ENCODE measurements at regions not wholly inside any gene's neighbourhood (a gene's known extent, or its start where the extent isn't known, plus 50 kb on each side); places are given as distances from the start of the nearest gene placed in this dataset.
A peak's percentile ranks its signal among the peaks of the same experiment; 100 is the strongest.
"Not testable (repeated sequence)": the region's sequence is repeated elsewhere in the genome, so short reads cannot be mapped to it uniquely, and the experiment has no call there.

GRCh38 chr4:152051332-152051731 lies 290.5 kb upstream of the GATB start:
- DNase-seq, result not testable (repeated sequence)

GRCh38 chr4:152050106-152050505 lies 289.3 kb upstream of the GATB start:
- no peak for DNase-seq

- DNase-seq, result no peak
Observed at GRCh38 chr4:152047451-152047850, 286.6 kb upstream of the GATB start.

GRCh38 chr4:152045807-152046571 lies 285.2 kb upstream of the GATB start:
- DNase-seq, result peak; percentile 76

- DNase-seq, result no peak
Observed at GRCh38 chr4:152045449-152045806, 284.6 kb upstream of the GATB start.

GRCh38 chr4:152044331-152045036 lies 283.7 kb upstream of the GATB start:
- peak; percentile 29 for DNase-seq

- DNase-seq, result no peak
Observed at GRCh38 chr4:152041295-152041694, 280.5 kb upstream of the GATB start.

- DNase-seq, result peak; percentile 19
Observed at GRCh38 chr4:152039691-152040090, 278.9 kb upstream of the GATB start.

GRCh38 chr4:152039023-152039481 lies 278.2 kb upstream of the GATB start:
- no peak for DNase-seq

GRCh38 chr4:152038238-152038637 lies 277.4 kb upstream of the GATB start:
- no peak for DNase-seq

GRCh38 chr4:152037435-152037834 lies 276.6 kb upstream of the GATB start:
- DNase-seq, result no peak

GRCh38 chr4:152033621-152034020 lies 272.8 kb upstream of the GATB start:
- no peak for DNase-seq

GRCh38 chr4:152032722-152033131 lies 271.9 kb upstream of the GATB start:
- no peak for DNase-seq

GRCh38 chr4:152029631-152030030 lies 268.8 kb upstream of the GATB start:
- DNase-seq, result no peak

- peak; percentile 20 for DNase-seq
Observed at GRCh38 chr4:152028131-152028530, 267.3 kb upstream of the GATB start.

GRCh38 chr4:152024881-152025280 lies 264.1 kb upstream of the GATB start:
- DNase-seq, result peak; percentile 55

- DNase-seq, result no peak
Observed at GRCh38 chr4:152023674-152024073, 262.9 kb upstream of the GATB start.

- DNase-seq, result no peak
Observed at GRCh38 chr4:152022543-152022942, 261.7 kb upstream of the GATB start.

GRCh38 chr4:152021788-152022438 lies 261.1 kb upstream of the GATB start:
- DNase-seq, result no peak

GRCh38 chr4:152020073-152020472 lies 259.3 kb upstream of the GATB start:
- DNase-seq, result no peak

- no peak for DNase-seq
Observed at GRCh38 chr4:152016303-152016620, 255.5 kb upstream of the GATB start.

GRCh38 chr4:152015597-152016302 lies 254.9 kb upstream of the GATB start:
- no peak for DNase-seq

GRCh38 chr4:152014280-152014679 lies 253.5 kb upstream of the GATB start:
- DNase-seq, result no peak

Data from NCI-H69 (cell line).